22Rv1 (cell line): ENCODE measurements at regions not wholly inside any gene's neighbourhood (a gene's known extent, or its start where the extent isn't known, plus 50 kb on each side); places are given as distances from the start of the nearest gene placed in this dataset.

Source experiments
- H3K27ac ChIP-seq: fragments of 450-650 bp; 2 replicates; pipeline ENCODE4 v1.5.1; 2017
- ZFX ChIP-seq: fragments of 450-650 bp; IDR thresholded peaks from 2 replicates; pipeline ENCODE4 v1.6.1; 2017; ENCODE audit warnings: antibody characterized with exemption, borderline replicate concordance
- TF ChIP-seq, protein P1 (sequence below): fragments of 450-650 bp; IDR thresholded peaks from 2 replicates; pipeline ENCODE4 v1.5.1; 2017; ENCODE audit warnings: mild to moderate bottlenecking

DNA sequence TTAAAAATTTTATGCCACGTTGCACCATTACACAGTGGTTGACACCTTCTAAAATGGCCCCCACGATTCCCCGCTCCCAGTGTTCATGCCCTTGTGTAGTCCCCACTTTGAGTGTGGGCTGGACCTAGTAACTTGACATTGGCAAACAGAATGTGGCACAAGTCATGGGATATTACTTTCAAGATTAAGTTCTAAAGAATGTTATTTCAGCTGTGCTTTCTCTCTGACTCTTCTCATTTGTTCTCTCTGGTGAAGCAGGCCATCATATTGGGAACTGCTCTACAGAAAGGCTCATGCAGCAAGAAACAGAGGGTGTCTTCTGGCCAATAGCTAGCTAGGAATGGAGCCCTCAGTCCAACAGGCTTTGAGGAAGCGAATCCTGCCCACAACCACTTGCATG lies 67.1 kb downstream of the ATXN3L start:
- H3K27ac ChIP-seq = no peak overlapping the region
- TF ChIP-seq, protein P1, sequence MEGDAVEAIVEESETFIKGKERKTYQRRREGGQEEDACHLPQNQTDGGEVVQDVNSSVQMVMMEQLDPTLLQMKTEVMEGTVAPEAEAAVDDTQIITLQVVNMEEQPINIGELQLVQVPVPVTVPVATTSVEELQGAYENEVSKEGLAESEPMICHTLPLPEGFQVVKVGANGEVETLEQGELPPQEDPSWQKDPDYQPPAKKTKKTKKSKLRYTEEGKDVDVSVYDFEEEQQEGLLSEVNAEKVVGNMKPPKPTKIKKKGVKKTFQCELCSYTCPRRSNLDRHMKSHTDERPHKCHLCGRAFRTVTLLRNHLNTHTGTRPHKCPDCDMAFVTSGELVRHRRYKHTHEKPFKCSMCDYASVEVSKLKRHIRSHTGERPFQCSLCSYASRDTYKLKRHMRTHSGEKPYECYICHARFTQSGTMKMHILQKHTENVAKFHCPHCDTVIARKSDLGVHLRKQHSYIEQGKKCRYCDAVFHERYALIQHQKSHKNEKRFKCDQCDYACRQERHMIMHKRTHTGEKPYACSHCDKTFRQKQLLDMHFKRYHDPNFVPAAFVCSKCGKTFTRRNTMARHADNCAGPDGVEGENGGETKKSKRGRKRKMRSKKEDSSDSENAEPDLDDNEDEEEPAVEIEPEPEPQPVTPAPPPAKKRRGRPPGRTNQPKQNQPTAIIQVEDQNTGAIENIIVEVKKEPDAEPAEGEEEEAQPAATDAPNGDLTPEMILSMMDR = no peak
- TF ChIP-seq ZFX = no peak

GRCh38 chrX:13250826-13251580 lies 68.8 kb downstream of the ATXN3L start:
- no peak overlapping the region for H3K27ac ChIP-seq
- TF ChIP-seq ZFX = no peak
- TF ChIP-seq, protein P1 = no peak

GRCh38 chrX:13248867-13249486 lies 70.9 kb downstream of the ATXN3L start:
- no peak for TF ChIP-seq ZFX
- TF ChIP-seq, protein P1 = no peak
- H3K27ac ChIP-seq = no peak overlapping the region

GRCh38 chrX:13239272-13239671 lies 80.6 kb downstream of the ATXN3L start:
- TF ChIP-seq, protein P1 = no peak
- TF ChIP-seq ZFX = no peak
- H3K27ac ChIP-seq = no peak overlapping the region

DNA sequence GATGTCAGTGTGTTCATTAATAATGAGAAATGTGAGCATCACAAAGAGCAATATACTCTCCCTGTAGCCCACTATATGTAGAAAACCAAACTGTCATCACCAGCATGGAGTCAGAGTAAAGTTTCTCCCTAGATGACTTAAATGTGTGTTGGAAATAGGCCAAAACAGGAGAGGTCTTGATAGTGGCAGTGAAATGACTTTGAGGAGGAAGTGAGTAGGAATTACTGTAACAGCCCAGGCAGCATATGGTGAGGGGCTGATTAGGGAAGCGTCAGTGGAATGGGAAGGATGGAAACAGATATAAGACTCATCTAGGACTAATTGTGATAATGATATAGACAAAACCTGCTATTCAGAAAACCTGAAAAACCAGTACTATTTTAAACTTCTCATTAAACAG lies 83.9 kb downstream of the ATXN3L start:
- TF ChIP-seq, protein P1 = no peak
- TF ChIP-seq ZFX = no peak
- no peak overlapping the region for H3K27ac ChIP-seq

GRCh38 chrX:13232484-13232883 lies 87.4 kb downstream of the ATXN3L start:
- no peak overlapping the region for H3K27ac ChIP-seq
- no peak for TF ChIP-seq ZFX
- TF ChIP-seq, protein P1 = no peak

- no peak overlapping the region for H3K27ac ChIP-seq
- TF ChIP-seq, protein P1 = no peak
- TF ChIP-seq ZFX = no peak
These were observed 93.6 kb downstream of the ATXN3L start for GRCh38 chrX:13226214-13226613.
